PC-3 (cell line): ENCODE measurements at regions not wholly inside any gene's neighbourhood (a gene's known extent, or its start where the extent isn't known, plus 50 kb on each side); places are given as distances from the start of the nearest gene placed in this dataset.

Experiments used
- ATAC-seq: fragments of 200-7000 bp; cut with Tn5 transposase; 2 replicates; pipeline ENCODE4 v1.9.1; 2020; ENCODE audit warnings: mild to moderate bottlenecking, moderate library complexity
- BruUV-seq: library from RNA; stranded (reverse); fragments of 400-500 nt; replicated peaks from 2 replicates; lab custom pipeline; 2021; lab: Mats Ljungman, UMichigan
- CTCF ChIA-PET: fragments of 300-600 bp; sonication (Branson Sonifier 250); formaldehyde crosslinking; loops from one replicate; lab custom pipeline; 2022; ENCODE audit warnings: antibody characterized with exemption; lab: Charles Lee
- POLR2A ChIA-PET: fragments of 300-600 bp; sonication (Branson Sonifier 250); formaldehyde crosslinking; loops from one replicate; lab custom pipeline; 2022; ENCODE audit warnings: antibody characterized with exemption; ENCODE audit not compliant: unreplicated experiment; lab: Charles Lee
- DNase-seq: peaks from one replicate; pipeline ENCODE4 v3.0.0-alpha.2; 2015
- H2AFZ ChIP-seq: fragments of 300-600 bp; sonication (generic); 2 replicates; pipeline ENCODE4 v1.6.0; 2016; ENCODE audit warnings: antibody characterized with exemption, low read length
- H3F3A ChIP-seq: fragments of 300-600 bp; sonication (generic); one replicate; pipeline ENCODE4 v1.6.0; 2017; ENCODE audit warnings: antibody characterized with exemption, low read length, control low read depth, mild to moderate bottlenecking; ENCODE audit not compliant: unreplicated experiment
- H3K27ac ChIP-seq: fragments of 300-600 bp; sonication (generic); 2 replicates; pipeline ENCODE4 v1.5.1; 2016; ENCODE audit warnings: mild to moderate bottlenecking, low read length
- H3K27me3 ChIP-seq: fragments of 300-600 bp; sonication (generic); 2 replicates; pipeline ENCODE4 v1.6.1; 2016; ENCODE audit warnings: low read length, mixed read lengths
- H3K36me3 ChIP-seq: fragments of 300-600 bp; sonication (generic); 2 replicates; pipeline ENCODE4 v1.6.1; 2016; ENCODE audit warnings: low read depth, mixed run types, low read length, mixed read lengths
- H3K4me1 ChIP-seq: fragments of 300-600 bp; sonication (generic); 2 replicates; pipeline ENCODE4 v1.5.1; 2016; ENCODE audit warnings: low read length; ENCODE audit not compliant: insufficient read depth
- H3K4me2 ChIP-seq: fragments of 300-600 bp; sonication (generic); 2 replicates; pipeline ENCODE4 v1.6.0; 2016; ENCODE audit warnings: low read length
- H3K4me3 ChIP-seq: fragments of 300-600 bp; sonication (generic); 2 replicates; pipeline ENCODE4 v1.5.1; 2016; ENCODE audit warnings: mild to moderate bottlenecking, low read length, mixed read lengths
- H3K79me2 ChIP-seq: fragments of 300-600 bp; sonication (generic); 2 replicates; pipeline ENCODE4 v1.6.1; 2017; ENCODE audit warnings: low read length, mixed read lengths
- H3K9ac ChIP-seq: fragments of 300-600 bp; sonication (generic); 2 replicates; pipeline ENCODE4 v1.6.0; 2016; ENCODE audit warnings: mild to moderate bottlenecking, low read length
- H3K9me2 ChIP-seq: fragments of 300-600 bp; sonication (generic); replicated peaks from 2 replicates; pipeline ENCODE4 v1.6.1; 2016; ENCODE audit warnings: mixed run types, low read length, mixed read lengths
- H3K9me3 ChIP-seq: fragments of 300-600 bp; sonication (generic); 2 replicates; pipeline ENCODE4 v1.6.1; 2016; ENCODE audit warnings: low read length, mixed read lengths
- H4K20me1 ChIP-seq: fragments of 300-600 bp; sonication (generic); 2 replicates; pipeline ENCODE4 v1.6.1; 2016; ENCODE audit warnings: low read length, mixed read lengths
- CTCF ChIP-seq: fragments of 300-600 bp; sonication (generic); conservative IDR thresholded peaks from 2 replicates; pipeline ENCODE4 v1.5.1; 2017; ENCODE audit warnings: antibody characterized with exemption, low read depth, mild to moderate bottlenecking, low read length
- EZH2 ChIP-seq: fragments of 300-600 bp; sonication (generic); IDR thresholded peaks from one replicate; pipeline ENCODE4 v1.6.1; 2017; ENCODE audit warnings: antibody characterized with exemption, mild to moderate bottlenecking, low read length; ENCODE audit not compliant: unreplicated experiment
- EZH2phosphoT487 ChIP-seq: fragments of 300-600 bp; sonication (generic); IDR thresholded peaks from 2 replicates; pipeline ENCODE4 v1.6.1; 2018; ENCODE audit warnings: mild to moderate bottlenecking, antibody characterized with exemption, low read length, borderline replicate concordance
- intact Hi-C: fragments of 100-400 bp; cut with micrococcal nuclease; formaldehyde crosslinking; loops from 2 replicates; pipeline ENCODE4 v1.9.0; 2023

- no peaks in the 10 kb centered on the region for H3K79me2 ChIP-seq
- no peak overlapping the region for H3K4me2 ChIP-seq
- DNase-seq (no peak), ATAC-seq (no peak)
- no peaks in the 10 kb centered on the region for H3K9me2 ChIP-seq
- no TSS peak for BruUV-seq
- H3K27me3 ChIP-seq, result no peaks in the 10 kb centered on the region
- intact Hi-C loops, result no loop called here
- no peaks in the 10 kb centered on the region for H3K9me3 ChIP-seq
- TF ChIP-seq CTCF (no peak), EZH2 (no peak), EZH2phosphoT487 (no peak)
- H3K27ac ChIP-seq, result no peak overlapping the region
- H3K9ac ChIP-seq, result no peak overlapping the region
- ChIA-PET CTCF (no interaction called here), POLR2A (no interaction called here)
- no peak overlapping the region for H3K4me3 ChIP-seq
- no peaks in the 10 kb centered on the region for H4K20me1 ChIP-seq
- no peak overlapping the region for H2AFZ ChIP-seq
- H3K36me3 ChIP-seq, result no peaks in the 10 kb centered on the region
- H3F3A ChIP-seq, result no peaks in the 10 kb centered on the region
- no peaks in the 10 kb centered on the region for H3K4me1 ChIP-seq
Measured at GRCh38 chr13:64180756-64181155, 2765.1 kb upstream of the PCDH20 start.

- BruUV-seq, result no TSS peak
- Histone ChIP-seq H4K20me1 (no peaks in the 10 kb centered on the region), H3F3A (no peaks in the 10 kb centered on the region), H3K4me1 (no peaks in the 10 kb centered on the region), H2AFZ (no peak overlapping the region), H3K4me2 (no peak overlapping the region), H3K36me3 (no peaks in the 10 kb centered on the region), H3K27ac (no peak overlapping the region), H3K9me2 (no peaks in the 10 kb centered on the region), H3K9ac (no peak overlapping the region), H3K9me3 (no peaks in the 10 kb centered on the region), H3K4me3 (no peak overlapping the region), H3K79me2 (no peaks in the 10 kb centered on the region), H3K27me3 (no peaks in the 10 kb centered on the region)
- no peak for TF ChIP-seq EZH2phosphoT487
- intact Hi-C loops, result no loop called here
- CTCF ChIA-PET, result no interaction called here
- DNase-seq, result no peak
- POLR2A ChIA-PET, result no interaction called here
- ATAC-seq, result no peak
Measured at GRCh38 chr13:64165826-64166225, 2750.2 kb upstream of the PCDH20 start.

GRCh38 chr13:64164435-64164834, 2748.8 kb upstream of the PCDH20 start:
- DNase-seq (no peak), ATAC-seq (no peak)
- Histone ChIP-seq H3K4me1 (no peaks in the 10 kb centered on the region), H3K27me3 (no peaks in the 10 kb centered on the region), H3K36me3 (no peaks in the 10 kb centered on the region), H3K27ac (no peak overlapping the region), H3K4me3 (no peak overlapping the region), H3F3A (no peaks in the 10 kb centered on the region), H3K79me2 (no peaks in the 10 kb centered on the region), H3K9me2 (no peaks in the 10 kb centered on the region), H3K9ac (no peak overlapping the region), H3K4me2 (no peak overlapping the region), H4K20me1 (no peaks in the 10 kb centered on the region), H2AFZ (no peak overlapping the region), H3K9me3 (no peaks in the 10 kb centered on the region)
- POLR2A ChIA-PET, result no interaction called here
- intact Hi-C loops, result no loop called here
- CTCF ChIA-PET, result no interaction called here
- TF ChIP-seq EZH2phosphoT487 (no peak), EZH2 (no peak), CTCF (no peak)
- BruUV-seq, result no TSS peak
